Glutamatergic neuron (in vitro differentiated cells): ENCODE measurements at regions not wholly inside any gene's neighbourhood (a gene's known extent, or its start where the extent isn't known, plus 50 kb on each side); places are given as distances from the start of the nearest gene placed in this dataset.

ENCODE experiments used
- DNase-seq: peaks from one replicate; pipeline ENCODE4 v3.0.0; 2022
- H3K27ac Mint-ChIP-seq: one replicate; pipeline ENCODE4 v1.8.0; 2020; ENCODE audit warnings: mild to moderate bottlenecking, mixed read lengths, inconsistent platforms; ENCODE audit not compliant: unreplicated experiment
- H3K27me3 Mint-ChIP-seq: one replicate; pipeline ENCODE4 v1.8.0; 2020; ENCODE audit warnings: mild to moderate bottlenecking, moderate library complexity, mixed read lengths, inconsistent platforms; ENCODE audit not compliant: unreplicated experiment
- H3K36me3 Mint-ChIP-seq: one replicate; pipeline ENCODE4 v1.8.0; 2020; ENCODE audit warnings: mild to moderate bottlenecking, mixed read lengths, inconsistent platforms; ENCODE audit not compliant: unreplicated experiment
- H3K4me1 Mint-ChIP-seq: one replicate; pipeline ENCODE4 v1.8.0; 2020; ENCODE audit warnings: mild to moderate bottlenecking, low read depth, mixed read lengths, inconsistent platforms; ENCODE audit not compliant: unreplicated experiment
- H3K4me3 Mint-ChIP-seq: one replicate; pipeline ENCODE4 v1.8.0; 2020; ENCODE audit warnings: mild to moderate bottlenecking, mixed read lengths, inconsistent platforms; ENCODE audit not compliant: unreplicated experiment
- H3K9me3 Mint-ChIP-seq: one replicate; pipeline ENCODE4 v1.8.0; 2020; ENCODE audit warnings: mild to moderate bottlenecking, moderate library complexity, mixed read lengths, inconsistent platforms; ENCODE audit not compliant: unreplicated experiment
- CTCF ChIP-seq: fragments of 200-600 bp; sonication (generic); IDR thresholded peaks from one replicate; pipeline ENCODE4 v1.5.0; 2021; ENCODE audit not compliant: partially characterized antibody, unreplicated experiment

GRCh38 chr4:120617171-120617570, 305.4 kb downstream of the PRDM5 start:
- TF ChIP-seq CTCF: no peak
- no peak for DNase-seq
- H3K4me3 Mint-ChIP-seq: no peak overlapping the region
- no peak overlapping the region for H3K27ac Mint-ChIP-seq
- no peaks in the 10 kb centered on the region for H3K9me3 Mint-ChIP-seq
- H3K4me1 Mint-ChIP-seq: peaks cover 3% of the 10 kb centered on the region
- no peaks in the 10 kb centered on the region for H3K36me3 Mint-ChIP-seq
- no peaks in the 10 kb centered on the region for H3K27me3 Mint-ChIP-seq

- Mint-ChIP-seq H3K27me3 (no peaks in the 10 kb centered on the region), H3K9me3 (no peaks in the 10 kb centered on the region), H3K4me3 (no peak overlapping the region), H3K27ac (no peak overlapping the region), H3K36me3 (no peaks in the 10 kb centered on the region), H3K4me1 (peaks cover 3% of the 10 kb centered on the region)
- no peak for TF ChIP-seq CTCF
- no peak for DNase-seq
Measured at GRCh38 chr4:120616041-120616440, 306.5 kb downstream of the PRDM5 start.

- DNase-seq: no peak
- no peak for TF ChIP-seq CTCF
- Mint-ChIP-seq H3K36me3 (no peaks in the 10 kb centered on the region), H3K4me1 (peaks cover 3% of the 10 kb centered on the region), H3K4me3 (no peak overlapping the region), H3K9me3 (no peaks in the 10 kb centered on the region), H3K27me3 (no peaks in the 10 kb centered on the region), H3K27ac (no peak overlapping the region)
Measured at GRCh38 chr4:120613778-120614177, 308.7 kb downstream of the PRDM5 start.

- no peak overlapping the region for H3K4me3 Mint-ChIP-seq
- TF ChIP-seq CTCF: no peak
Measured at GRCh38 chr4:120611092-120611491, 311.4 kb downstream of the PRDM5 start.

GRCh38 chr4:120591038-120591437, 331.5 kb downstream of the PRDM5 start:
- H3K27ac Mint-ChIP-seq: no peak overlapping the region
- no peaks in the 10 kb centered on the region for H3K4me1 Mint-ChIP-seq
- no peaks in the 10 kb centered on the region for H3K9me3 Mint-ChIP-seq
- no peaks in the 10 kb centered on the region for H3K27me3 Mint-ChIP-seq
- no peak for TF ChIP-seq CTCF
- DNase-seq: no peak
- no peaks in the 10 kb centered on the region for H3K36me3 Mint-ChIP-seq
- no peak overlapping the region for H3K4me3 Mint-ChIP-seq

More at GRCh38 chr4:120611092-120611491, 311.4 kb downstream of the PRDM5 start:
- no peak for DNase-seq
- Mint-ChIP-seq H3K27me3 (no peaks in the 10 kb centered on the region), H3K27ac (no peak overlapping the region), H3K9me3 (no peaks in the 10 kb centered on the region), H3K4me1 (peaks cover 1% of the 10 kb centered on the region), H3K36me3 (peaks cover 4% of the 10 kb centered on the region)
